ENCODE measurements at regions not wholly inside any gene's neighbourhood (a gene's known extent, or its start where the extent isn't known, plus 50 kb on each side); places are given as distances from the start of the nearest gene placed in this dataset.

DNA sequence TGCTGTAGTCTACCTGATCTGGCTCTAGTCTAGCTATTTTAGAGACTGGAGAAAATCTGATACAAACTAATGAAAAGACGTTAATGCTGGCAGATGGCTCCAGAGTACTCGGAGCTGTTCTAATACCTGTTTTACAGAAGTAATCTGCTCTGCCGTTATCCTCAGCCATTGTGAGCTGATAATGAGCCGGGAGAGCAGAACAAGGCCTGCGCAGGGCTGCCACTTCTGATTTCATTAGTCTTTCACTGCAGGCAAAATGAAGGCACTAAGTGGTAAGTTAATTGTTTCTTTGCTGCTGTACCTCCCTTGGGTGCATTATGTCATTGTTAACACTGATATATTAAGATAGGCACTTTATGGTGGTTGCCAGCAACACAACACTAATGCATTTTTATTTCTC is 456.4 kb upstream of the PFKP start (continued):
- no peak for TF ChIP-seq CBFB (CRISPR knock-in tag; IDR thresholded peaks at IDR 0.05; ENCODE audit: low read depth)

- DNase-seq (ENCODE audit: low spot score) (no peak), ATAC-seq (no peak)
- peaks cover under 1% of the 10 kb centered on the region; the same call in 1 of the 2 replicates for H3K4me1 Mint-ChIP-seq
- no peak overlapping the region for H3K4me3 Mint-ChIP-seq
- no peak overlapping the region for H3K27ac Mint-ChIP-seq
- TF ChIP-seq JAZF1 (CRISPR knock-in tag; IDR thresholded peaks at IDR 0.05) (no peak), ATF1 (CRISPR knock-in tag; IDR thresholded peaks at IDR 0.05) (no peak)
- peaks cover 19% of the 10 kb centered on the region for H3K9me3 Mint-ChIP-seq
- H3K36me3 Mint-ChIP-seq, result no peaks in the 10 kb centered on the region; the same call in 1 of the 2 replicates
- ChIA-PET CTCF (no interaction called here), POLR2A (no interaction called here)
- H3K27me3 Mint-ChIP-seq (ENCODE audit: low read depth), result no peaks in the 10 kb centered on the region
These were observed 462.5 kb upstream of the PFKP start for GRCh38 chr10:2604891-2605290.

- H3K27ac Mint-ChIP-seq, result no peak overlapping the region
- H3K36me3 Mint-ChIP-seq, result no peaks in the 10 kb centered on the region
- H3K27me3 Mint-ChIP-seq (ENCODE audit: low read depth), result no peaks in the 10 kb centered on the region
- no peaks in the 10 kb centered on the region for H3K4me1 Mint-ChIP-seq
- ChIA-PET CTCF (no interaction called here), POLR2A (no interaction called here)
- no peak overlapping the region for H3K4me3 Mint-ChIP-seq
- DNase-seq (ENCODE audit: low spot score) (no peak), ATAC-seq (no peak)
- H3K9me3 Mint-ChIP-seq, result no peaks in the 10 kb centered on the region
- no peak for TF ChIP-seq RORB (CRISPR knock-in tag; IDR thresholded peaks at IDR 0.05)
- TF ChIP-seq MLX (CRISPR knock-in tag; IDR thresholded peaks at IDR 0.05), result no peak
- TF ChIP-seq NFE2L1 (CRISPR knock-in tag; IDR thresholded peaks at IDR 0.05), result no peak
- TF ChIP-seq E2F4 (CRISPR knock-in tag; IDR thresholded peaks at IDR 0.05; ENCODE audit: borderline replicate concordance, low read depth), result no peak
- TF ChIP-seq ZNF396 (CRISPR knock-in tag; IDR thresholded peaks at IDR 0.05; ENCODE audit: borderline replicate concordance), result no peak
- no peak for TF ChIP-seq ETV6 (CRISPR knock-in tag; IDR thresholded peaks at IDR 0.05)
- no peak for TF ChIP-seq ESRRA (CRISPR knock-in tag; IDR thresholded peaks at IDR 0.05; ENCODE audit: borderline replicate concordance)
- TF ChIP-seq CREB1 (CRISPR knock-in tag; IDR thresholded peaks at IDR 0.05), result no peak
- TF ChIP-seq SOX15 (CRISPR knock-in tag; IDR thresholded peaks at IDR 0.05), result no peak
- TF ChIP-seq TCF7 (CRISPR knock-in tag; IDR thresholded peaks at IDR 0.05; ENCODE audit: low read depth), result no peak
- TF ChIP-seq, protein P1, sequence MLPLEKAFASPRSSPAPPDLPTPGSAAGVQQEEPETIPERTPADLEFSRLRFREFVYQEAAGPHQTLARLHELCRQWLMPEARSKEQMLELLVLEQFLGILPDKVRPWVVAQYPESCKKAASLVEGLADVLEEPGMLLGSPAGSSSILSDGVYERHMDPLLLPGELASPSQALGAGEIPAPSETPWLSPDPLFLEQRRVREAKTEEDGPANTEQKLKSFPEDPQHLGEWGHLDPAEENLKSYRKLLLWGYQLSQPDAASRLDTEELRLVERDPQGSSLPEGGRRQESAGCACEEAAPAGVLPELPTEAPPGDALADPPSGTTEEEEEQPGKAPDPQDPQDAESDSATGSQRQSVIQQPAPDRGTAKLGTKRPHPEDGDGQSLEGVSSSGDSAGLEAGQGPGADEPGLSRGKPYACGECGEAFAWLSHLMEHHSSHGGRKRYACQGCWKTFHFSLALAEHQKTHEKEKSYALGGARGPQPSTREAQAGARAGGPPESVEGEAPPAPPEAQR (CRISPR knock-in tag; IDR thresholded peaks at IDR 0.05), result no peak
- no peak for TF ChIP-seq ZNF532 (CRISPR knock-in tag; IDR thresholded peaks at IDR 0.05; ENCODE audit: borderline replicate concordance)
- no peak for TF ChIP-seq STAT6 (CRISPR knock-in tag; conservative IDR thresholded peaks at IDR 0.05; ENCODE audit: low read depth)
- TF ChIP-seq EMX1 (CRISPR knock-in tag; IDR thresholded peaks at IDR 0.05), result no peak
- TF ChIP-seq, protein P2, sequence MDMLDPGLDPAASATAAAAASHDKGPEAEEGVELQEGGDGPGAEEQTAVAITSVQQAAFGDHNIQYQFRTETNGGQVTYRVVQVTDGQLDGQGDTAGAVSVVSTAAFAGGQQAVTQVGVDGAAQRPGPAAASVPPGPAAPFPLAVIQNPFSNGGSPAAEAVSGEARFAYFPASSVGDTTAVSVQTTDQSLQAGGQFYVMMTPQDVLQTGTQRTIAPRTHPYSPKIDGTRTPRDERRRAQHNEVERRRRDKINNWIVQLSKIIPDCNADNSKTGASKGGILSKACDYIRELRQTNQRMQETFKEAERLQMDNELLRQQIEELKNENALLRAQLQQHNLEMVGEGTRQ (CRISPR knock-in tag; IDR thresholded peaks at IDR 0.05), result no peak
- no peak for TF ChIP-seq TEAD1 (CRISPR knock-in tag; IDR thresholded peaks at IDR 0.05)
- TF ChIP-seq ATF3 (CRISPR knock-in tag; conservative IDR thresholded peaks at IDR 0.05), result no peak
- TF ChIP-seq OVOL2 (CRISPR knock-in tag; IDR thresholded peaks at IDR 0.05; ENCODE audit: borderline replicate concordance), result no peak
- TF ChIP-seq, protein P3, sequence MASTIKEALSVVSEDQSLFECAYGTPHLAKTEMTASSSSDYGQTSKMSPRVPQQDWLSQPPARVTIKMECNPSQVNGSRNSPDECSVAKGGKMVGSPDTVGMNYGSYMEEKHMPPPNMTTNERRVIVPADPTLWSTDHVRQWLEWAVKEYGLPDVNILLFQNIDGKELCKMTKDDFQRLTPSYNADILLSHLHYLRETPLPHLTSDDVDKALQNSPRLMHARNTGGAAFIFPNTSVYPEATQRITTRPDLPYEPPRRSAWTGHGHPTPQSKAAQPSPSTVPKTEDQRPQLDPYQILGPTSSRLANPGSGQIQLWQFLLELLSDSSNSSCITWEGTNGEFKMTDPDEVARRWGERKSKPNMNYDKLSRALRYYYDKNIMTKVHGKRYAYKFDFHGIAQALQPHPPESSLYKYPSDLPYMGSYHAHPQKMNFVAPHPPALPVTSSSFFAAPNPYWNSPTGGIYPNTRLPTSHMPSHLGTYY (CRISPR knock-in tag; IDR thresholded peaks at IDR 0.05), result no peak
These were observed 467.8 kb upstream of the PFKP start for GRCh38 chr10:2599571-2599970.
